ENCODE measurements at regions not wholly inside any gene's neighbourhood (a gene's known extent, or its start where the extent isn't known, plus 50 kb on each side); places are given as distances from the start of the nearest gene placed in this dataset.

DNA sequence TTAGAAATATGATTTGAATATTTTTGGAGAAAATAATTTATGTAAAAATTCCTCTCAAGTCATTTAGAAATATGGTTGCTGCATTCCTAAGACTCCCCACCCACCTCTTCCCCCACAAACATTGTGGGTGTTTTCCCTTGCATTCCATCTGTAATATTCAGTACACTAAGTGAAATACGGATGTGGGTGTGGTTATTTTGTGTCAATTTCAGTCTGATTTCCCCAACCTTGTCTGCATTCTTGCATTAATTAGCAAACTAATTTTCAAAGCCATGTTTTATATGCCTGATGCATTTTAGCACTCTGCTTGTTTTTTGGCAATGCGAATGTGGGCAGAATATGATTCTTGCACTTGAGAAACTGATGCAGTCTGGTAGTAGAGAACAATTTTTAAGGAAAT lies 408.3 kb upstream of the RGMA start:
- CTCF ChIA-PET = no interaction called here
- TF ChIP-seq ETV6 (CRISPR knock-in tag; IDR thresholded peaks at IDR 0.05) (no peak), ZNF396 (CRISPR knock-in tag; IDR thresholded peaks at IDR 0.05; ENCODE audit: borderline replicate concordance) (no peak), SOX15 (CRISPR knock-in tag; IDR thresholded peaks at IDR 0.05) (no peak), HMGA2 (CRISPR knock-in tag; IDR thresholded peaks at IDR 0.05) (no peak), SP1 (CRISPR knock-in tag; conservative IDR thresholded peaks at IDR 0.05) (no peak), NR3C1 (CRISPR knock-in tag; conservative IDR thresholded peaks at IDR 0.05; ENCODE audit: low read depth) (no peak), ZNF671 (CRISPR knock-in tag; IDR thresholded peaks at IDR 0.05) (no peak), TCF7 (CRISPR knock-in tag; IDR thresholded peaks at IDR 0.05; ENCODE audit: low read depth) (no peak), IRF2 (CRISPR knock-in tag; IDR thresholded peaks at IDR 0.05; ENCODE audit: borderline replicate concordance, low read depth) (no peak), RORB (CRISPR knock-in tag; IDR thresholded peaks at IDR 0.05) (no peak), SMAD4 (CRISPR knock-in tag; IDR thresholded peaks at IDR 0.05) (no peak), ZNF423 (CRISPR knock-in tag; IDR thresholded peaks at IDR 0.05) (no peak), NFATC4 (CRISPR knock-in tag; IDR thresholded peaks at IDR 0.05) (no peak), GRHL2 (CRISPR knock-in tag; IDR thresholded peaks at IDR 0.05; ENCODE audit: insufficient replicate concordance, severe bottlenecking) (no peak)
- TF ChIP-seq, protein P1, sequence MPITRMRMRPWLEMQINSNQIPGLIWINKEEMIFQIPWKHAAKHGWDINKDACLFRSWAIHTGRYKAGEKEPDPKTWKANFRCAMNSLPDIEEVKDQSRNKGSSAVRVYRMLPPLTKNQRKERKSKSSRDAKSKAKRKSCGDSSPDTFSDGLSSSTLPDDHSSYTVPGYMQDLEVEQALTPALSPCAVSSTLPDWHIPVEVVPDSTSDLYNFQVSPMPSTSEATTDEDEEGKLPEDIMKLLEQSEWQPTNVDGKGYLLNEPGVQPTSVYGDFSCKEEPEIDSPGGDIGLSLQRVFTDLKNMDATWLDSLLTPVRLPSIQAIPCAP (CRISPR knock-in tag; IDR thresholded peaks at IDR 0.05) = no peak
- TF ChIP-seq, protein P2, sequence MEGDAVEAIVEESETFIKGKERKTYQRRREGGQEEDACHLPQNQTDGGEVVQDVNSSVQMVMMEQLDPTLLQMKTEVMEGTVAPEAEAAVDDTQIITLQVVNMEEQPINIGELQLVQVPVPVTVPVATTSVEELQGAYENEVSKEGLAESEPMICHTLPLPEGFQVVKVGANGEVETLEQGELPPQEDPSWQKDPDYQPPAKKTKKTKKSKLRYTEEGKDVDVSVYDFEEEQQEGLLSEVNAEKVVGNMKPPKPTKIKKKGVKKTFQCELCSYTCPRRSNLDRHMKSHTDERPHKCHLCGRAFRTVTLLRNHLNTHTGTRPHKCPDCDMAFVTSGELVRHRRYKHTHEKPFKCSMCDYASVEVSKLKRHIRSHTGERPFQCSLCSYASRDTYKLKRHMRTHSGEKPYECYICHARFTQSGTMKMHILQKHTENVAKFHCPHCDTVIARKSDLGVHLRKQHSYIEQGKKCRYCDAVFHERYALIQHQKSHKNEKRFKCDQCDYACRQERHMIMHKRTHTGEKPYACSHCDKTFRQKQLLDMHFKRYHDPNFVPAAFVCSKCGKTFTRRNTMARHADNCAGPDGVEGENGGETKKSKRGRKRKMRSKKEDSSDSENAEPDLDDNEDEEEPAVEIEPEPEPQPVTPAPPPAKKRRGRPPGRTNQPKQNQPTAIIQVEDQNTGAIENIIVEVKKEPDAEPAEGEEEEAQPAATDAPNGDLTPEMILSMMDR (IDR thresholded peaks at IDR 0.05) = no peak
- TF ChIP-seq, protein P3, sequence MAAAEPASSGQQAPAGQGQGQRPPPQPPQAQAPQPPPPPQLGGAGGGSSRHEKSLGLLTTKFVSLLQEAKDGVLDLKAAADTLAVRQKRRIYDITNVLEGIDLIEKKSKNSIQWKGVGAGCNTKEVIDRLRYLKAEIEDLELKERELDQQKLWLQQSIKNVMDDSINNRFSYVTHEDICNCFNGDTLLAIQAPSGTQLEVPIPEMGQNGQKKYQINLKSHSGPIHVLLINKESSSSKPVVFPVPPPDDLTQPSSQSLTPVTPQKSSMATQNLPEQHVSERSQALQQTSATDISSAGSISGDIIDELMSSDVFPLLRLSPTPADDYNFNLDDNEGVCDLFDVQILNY (CRISPR knock-in tag; IDR thresholded peaks at IDR 0.05) = no peak
- TF ChIP-seq, protein P4, sequence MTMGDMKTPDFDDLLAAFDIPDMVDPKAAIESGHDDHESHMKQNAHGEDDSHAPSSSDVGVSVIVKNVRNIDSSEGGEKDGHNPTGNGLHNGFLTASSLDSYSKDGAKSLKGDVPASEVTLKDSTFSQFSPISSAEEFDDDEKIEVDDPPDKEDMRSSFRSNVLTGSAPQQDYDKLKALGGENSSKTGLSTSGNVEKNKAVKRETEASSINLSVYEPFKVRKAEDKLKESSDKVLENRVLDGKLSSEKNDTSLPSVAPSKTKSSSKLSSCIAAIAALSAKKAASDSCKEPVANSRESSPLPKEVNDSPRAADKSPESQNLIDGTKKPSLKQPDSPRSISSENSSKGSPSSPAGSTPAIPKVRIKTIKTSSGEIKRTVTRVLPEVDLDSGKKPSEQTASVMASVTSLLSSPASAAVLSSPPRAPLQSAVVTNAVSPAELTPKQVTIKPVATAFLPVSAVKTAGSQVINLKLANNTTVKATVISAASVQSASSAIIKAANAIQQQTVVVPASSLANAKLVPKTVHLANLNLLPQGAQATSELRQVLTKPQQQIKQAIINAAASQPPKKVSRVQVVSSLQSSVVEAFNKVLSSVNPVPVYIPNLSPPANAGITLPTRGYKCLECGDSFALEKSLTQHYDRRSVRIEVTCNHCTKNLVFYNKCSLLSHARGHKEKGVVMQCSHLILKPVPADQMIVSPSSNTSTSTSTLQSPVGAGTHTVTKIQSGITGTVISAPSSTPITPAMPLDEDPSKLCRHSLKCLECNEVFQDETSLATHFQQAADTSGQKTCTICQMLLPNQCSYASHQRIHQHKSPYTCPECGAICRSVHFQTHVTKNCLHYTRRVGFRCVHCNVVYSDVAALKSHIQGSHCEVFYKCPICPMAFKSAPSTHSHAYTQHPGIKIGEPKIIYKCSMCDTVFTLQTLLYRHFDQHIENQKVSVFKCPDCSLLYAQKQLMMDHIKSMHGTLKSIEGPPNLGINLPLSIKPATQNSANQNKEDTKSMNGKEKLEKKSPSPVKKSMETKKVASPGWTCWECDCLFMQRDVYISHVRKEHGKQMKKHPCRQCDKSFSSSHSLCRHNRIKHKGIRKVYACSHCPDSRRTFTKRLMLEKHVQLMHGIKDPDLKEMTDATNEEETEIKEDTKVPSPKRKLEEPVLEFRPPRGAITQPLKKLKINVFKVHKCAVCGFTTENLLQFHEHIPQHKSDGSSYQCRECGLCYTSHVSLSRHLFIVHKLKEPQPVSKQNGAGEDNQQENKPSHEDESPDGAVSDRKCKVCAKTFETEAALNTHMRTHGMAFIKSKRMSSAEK (CRISPR knock-in tag; IDR thresholded peaks at IDR 0.05; ENCODE audit: borderline replicate concordance) = no peak
- TF ChIP-seq, protein P5, sequence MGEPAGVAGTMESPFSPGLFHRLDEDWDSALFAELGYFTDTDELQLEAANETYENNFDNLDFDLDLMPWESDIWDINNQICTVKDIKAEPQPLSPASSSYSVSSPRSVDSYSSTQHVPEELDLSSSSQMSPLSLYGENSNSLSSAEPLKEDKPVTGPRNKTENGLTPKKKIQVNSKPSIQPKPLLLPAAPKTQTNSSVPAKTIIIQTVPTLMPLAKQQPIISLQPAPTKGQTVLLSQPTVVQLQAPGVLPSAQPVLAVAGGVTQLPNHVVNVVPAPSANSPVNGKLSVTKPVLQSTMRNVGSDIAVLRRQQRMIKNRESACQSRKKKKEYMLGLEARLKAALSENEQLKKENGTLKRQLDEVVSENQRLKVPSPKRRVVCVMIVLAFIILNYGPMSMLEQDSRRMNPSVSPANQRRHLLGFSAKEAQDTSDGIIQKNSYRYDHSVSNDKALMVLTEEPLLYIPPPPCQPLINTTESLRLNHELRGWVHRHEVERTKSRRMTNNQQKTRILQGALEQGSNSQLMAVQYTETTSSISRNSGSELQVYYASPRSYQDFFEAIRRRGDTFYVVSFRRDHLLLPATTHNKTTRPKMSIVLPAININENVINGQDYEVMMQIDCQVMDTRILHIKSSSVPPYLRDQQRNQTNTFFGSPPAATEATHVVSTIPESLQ (CRISPR knock-in tag; IDR thresholded peaks at IDR 0.05) = no peak
- DNase-seq (ENCODE audit: low spot score) (no peak), ATAC-seq (no peak)
- no peak overlapping the region for H3K27ac Mint-ChIP-seq
- H3K36me3 Mint-ChIP-seq = no peaks in the 10 kb centered on the region
- no peaks in the 10 kb centered on the region for H3K9me3 Mint-ChIP-seq
- no peaks in the 10 kb centered on the region for H3K27me3 Mint-ChIP-seq (ENCODE audit: low read depth)
- H3K4me1 Mint-ChIP-seq = peaks cover 17% of the 10 kb centered on the region
- POLR2A ChIA-PET = no interaction called here
- H3K4me3 Mint-ChIP-seq = no peak overlapping the region
